Ishikawa (cell line): ENCODE measurements at regions not wholly inside any gene's neighbourhood (a gene's known extent, or its start where the extent isn't known, plus 50 kb on each side); places are given as distances from the start of the nearest gene placed in this dataset.

Experiments used
- CEBPB ChIP-seq: IDR thresholded peaks from 2 replicates; pipeline ENCODE4 v1.6.1; 2012
- CREB1 ChIP-seq: IDR thresholded peaks from 2 replicates; pipeline ENCODE4 v1.6.1; 2012; ENCODE audit warnings: low read depth
- EGR1 ChIP-seq: IDR thresholded peaks from 2 replicates; pipeline ENCODE4 v1.6.1; 2012
- EP300 ChIP-seq: IDR thresholded peaks from 2 replicates; pipeline ENCODE4 v1.6.1; 2012; ENCODE audit warnings: borderline replicate concordance
- FOXM1 ChIP-seq: IDR thresholded peaks from 2 replicates; pipeline ENCODE4 v1.6.1; 2012; ENCODE audit warnings: low read depth, borderline replicate concordance
- MAX ChIP-seq: IDR thresholded peaks from 2 replicates; pipeline ENCODE4 v1.6.1; 2012
- NFIC ChIP-seq: IDR thresholded peaks from 2 replicates; pipeline ENCODE4 v1.6.1; 2012
- RAD21 ChIP-seq: IDR thresholded peaks from 2 replicates; pipeline ENCODE4 v1.6.1; 2012; ENCODE audit warnings: low read depth
- TAF1 ChIP-seq: IDR thresholded peaks from 2 replicates; pipeline ENCODE4 v1.6.1; 2012; ENCODE audit warnings: low read depth, mild to moderate bottlenecking
- TCF12 ChIP-seq: IDR thresholded peaks from 2 replicates; pipeline ENCODE4 v1.6.1; 2012; ENCODE audit warnings: low read depth
- TEAD4 ChIP-seq: IDR thresholded peaks from 2 replicates; pipeline ENCODE4 v1.6.1; 2012
- USF1 ChIP-seq: IDR thresholded peaks from 2 replicates; pipeline ENCODE4 v1.6.1; 2012
- YY1 ChIP-seq: IDR thresholded peaks from 2 replicates; pipeline ENCODE4 v1.6.1; 2012; ENCODE audit warnings: low read depth
- ZBTB7A ChIP-seq: IDR thresholded peaks from 2 replicates; pipeline ENCODE4 v1.6.1; 2012; ENCODE audit warnings: low read depth
- TF ChIP-seq, protein P1 (sequence below): IDR thresholded peaks from 2 replicates; pipeline ENCODE4 v1.6.1; 2012; ENCODE audit warnings: low read depth, mild to moderate bottlenecking

GRCh38 chr6:77362055-77362454 lies 101.2 kb downstream of the HTR1B start:
- no peak for TF ChIP-seq RAD21

DNA sequence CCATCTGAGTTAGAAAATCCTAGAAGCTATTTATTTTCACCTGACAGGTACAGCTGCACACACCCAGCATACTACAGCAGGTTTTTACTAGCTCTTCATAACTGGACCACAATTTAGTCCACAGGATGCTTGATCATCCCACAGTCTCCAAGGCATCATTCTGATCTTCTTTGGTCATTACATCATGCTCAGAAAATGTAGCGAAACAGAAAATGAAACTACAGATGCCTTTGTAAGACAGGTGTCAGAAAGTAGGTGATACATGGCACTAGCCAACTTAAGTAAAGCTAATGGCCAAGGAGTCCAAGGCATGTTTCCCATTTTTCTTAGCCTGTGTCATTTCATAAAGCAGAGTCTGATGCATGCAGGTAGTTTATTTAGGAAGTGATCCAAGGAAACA lies 102.3 kb downstream of the HTR1B start:
- TF ChIP-seq TAF1 (no peak), TEAD4 (no peak), USF1 (no peak), RAD21 (no peak), CEBPB (no peak), CREB1 (no peak)

- no peak for TF ChIP-seq TAF1
- no peak for TF ChIP-seq EP300
- TF ChIP-seq USF1 = no peak
- no peak for TF ChIP-seq TEAD4
- no peak for TF ChIP-seq NFIC
- TF ChIP-seq ZBTB7A = no peak
- no peak for TF ChIP-seq MAX
- TF ChIP-seq EGR1 = no peak
Measured at GRCh38 chr6:77356821-77357220, 106.5 kb downstream of the HTR1B start.

GRCh38 chr6:77354581-77354980 lies 108.7 kb downstream of the HTR1B start:
- no peak for TF ChIP-seq CREB1

GRCh38 chr6:77353129-77353528 lies 110.2 kb downstream of the HTR1B start:
- TF ChIP-seq EP300 (no peak), CEBPB (no peak), EGR1 (no peak), USF1 (no peak), YY1 (no peak), CREB1 (no peak), TCF12 (no peak), TAF1 (no peak), TEAD4 (no peak), FOXM1 (no peak), NFIC (no peak), ZBTB7A (no peak)
- TF ChIP-seq, protein P1, sequence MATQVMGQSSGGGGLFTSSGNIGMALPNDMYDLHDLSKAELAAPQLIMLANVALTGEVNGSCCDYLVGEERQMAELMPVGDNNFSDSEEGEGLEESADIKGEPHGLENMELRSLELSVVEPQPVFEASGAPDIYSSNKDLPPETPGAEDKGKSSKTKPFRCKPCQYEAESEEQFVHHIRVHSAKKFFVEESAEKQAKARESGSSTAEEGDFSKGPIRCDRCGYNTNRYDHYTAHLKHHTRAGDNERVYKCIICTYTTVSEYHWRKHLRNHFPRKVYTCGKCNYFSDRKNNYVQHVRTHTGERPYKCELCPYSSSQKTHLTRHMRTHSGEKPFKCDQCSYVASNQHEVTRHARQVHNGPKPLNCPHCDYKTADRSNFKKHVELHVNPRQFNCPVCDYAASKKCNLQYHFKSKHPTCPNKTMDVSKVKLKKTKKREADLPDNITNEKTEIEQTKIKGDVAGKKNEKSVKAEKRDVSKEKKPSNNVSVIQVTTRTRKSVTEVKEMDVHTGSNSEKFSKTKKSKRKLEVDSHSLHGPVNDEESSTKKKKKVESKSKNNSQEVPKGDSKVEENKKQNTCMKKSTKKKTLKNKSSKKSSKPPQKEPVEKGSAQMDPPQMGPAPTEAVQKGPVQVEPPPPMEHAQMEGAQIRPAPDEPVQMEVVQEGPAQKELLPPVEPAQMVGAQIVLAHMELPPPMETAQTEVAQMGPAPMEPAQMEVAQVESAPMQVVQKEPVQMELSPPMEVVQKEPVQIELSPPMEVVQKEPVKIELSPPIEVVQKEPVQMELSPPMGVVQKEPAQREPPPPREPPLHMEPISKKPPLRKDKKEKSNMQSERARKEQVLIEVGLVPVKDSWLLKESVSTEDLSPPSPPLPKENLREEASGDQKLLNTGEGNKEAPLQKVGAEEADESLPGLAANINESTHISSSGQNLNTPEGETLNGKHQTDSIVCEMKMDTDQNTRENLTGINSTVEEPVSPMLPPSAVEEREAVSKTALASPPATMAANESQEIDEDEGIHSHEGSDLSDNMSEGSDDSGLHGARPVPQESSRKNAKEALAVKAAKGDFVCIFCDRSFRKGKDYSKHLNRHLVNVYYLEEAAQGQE = no peak

GRCh38 chr6:77341058-77341986 lies 122.0 kb downstream of the HTR1B start:
- TF ChIP-seq CEBPB (no peak), NFIC (no peak), FOXM1 (no peak), EP300 (no peak), RAD21 (no peak), TAF1 (no peak), USF1 (no peak), TEAD4 (no peak), ZBTB7A (no peak), TCF12 (no peak), CREB1 (no peak), YY1 (no peak), MAX (no peak), EGR1 (no peak)
- TF ChIP-seq, protein P1 = no peak
